ENCODE measurements at regions not wholly inside any gene's neighbourhood (a gene's known extent, or its start where the extent isn't known, plus 50 kb on each side); places are given as distances from the start of the nearest gene placed in this dataset.

- TF ChIP-seq, protein P1, sequence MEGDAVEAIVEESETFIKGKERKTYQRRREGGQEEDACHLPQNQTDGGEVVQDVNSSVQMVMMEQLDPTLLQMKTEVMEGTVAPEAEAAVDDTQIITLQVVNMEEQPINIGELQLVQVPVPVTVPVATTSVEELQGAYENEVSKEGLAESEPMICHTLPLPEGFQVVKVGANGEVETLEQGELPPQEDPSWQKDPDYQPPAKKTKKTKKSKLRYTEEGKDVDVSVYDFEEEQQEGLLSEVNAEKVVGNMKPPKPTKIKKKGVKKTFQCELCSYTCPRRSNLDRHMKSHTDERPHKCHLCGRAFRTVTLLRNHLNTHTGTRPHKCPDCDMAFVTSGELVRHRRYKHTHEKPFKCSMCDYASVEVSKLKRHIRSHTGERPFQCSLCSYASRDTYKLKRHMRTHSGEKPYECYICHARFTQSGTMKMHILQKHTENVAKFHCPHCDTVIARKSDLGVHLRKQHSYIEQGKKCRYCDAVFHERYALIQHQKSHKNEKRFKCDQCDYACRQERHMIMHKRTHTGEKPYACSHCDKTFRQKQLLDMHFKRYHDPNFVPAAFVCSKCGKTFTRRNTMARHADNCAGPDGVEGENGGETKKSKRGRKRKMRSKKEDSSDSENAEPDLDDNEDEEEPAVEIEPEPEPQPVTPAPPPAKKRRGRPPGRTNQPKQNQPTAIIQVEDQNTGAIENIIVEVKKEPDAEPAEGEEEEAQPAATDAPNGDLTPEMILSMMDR (conservative IDR thresholded peaks at IDR 0.05 in 1 of 2, IDR thresholded peaks at IDR 0.05 in 1 of 2; ENCODE audit: extremely low read depth in 1 of 2, insufficient read depth in 1 of 2, low read depth in 1 of 2, low read length in 2 of 2) = no peak
- no peak for TF ChIP-seq EZH2 (IDR thresholded peaks at IDR 0.05; ENCODE audit: borderline replicate concordance, low read length)
Measured at GRCh38 chr13:59392328-59392727, 771.4 kb downstream of the DIAPH3 start.

All from mammary epithelial cell (primary cell).